ENCODE measurements at regions not wholly inside any gene's neighbourhood (a gene's known extent, or its start where the extent isn't known, plus 50 kb on each side); places are given as distances from the start of the nearest gene placed in this dataset.

DNA sequence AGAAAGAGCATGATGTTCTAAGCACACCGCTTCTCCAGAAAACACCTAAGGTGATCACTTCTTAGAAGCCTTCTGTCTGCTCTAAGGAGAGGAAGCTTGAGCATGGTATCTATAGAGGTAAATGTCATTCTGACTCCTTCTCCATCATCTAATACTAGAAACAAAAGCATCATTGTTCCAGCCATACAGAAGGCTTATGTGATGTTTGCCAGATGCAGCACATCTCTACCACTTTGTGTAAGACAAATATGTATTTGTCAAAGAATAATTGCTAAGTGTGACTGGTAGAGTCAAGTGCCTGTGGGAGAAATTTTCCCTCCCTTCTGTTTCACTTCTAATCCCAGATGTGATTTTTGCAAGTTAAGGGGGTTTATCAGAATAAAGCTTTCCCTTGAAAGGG is 217.1 kb downstream of the HS3ST3A1 start:
- Histone ChIP-seq H3K9me3 (ENCODE audit: control insufficient read depth in 2 of 3, low read length in 3 of 3) (no peaks in the 10 kb centered on the region), H3K27ac (ENCODE audit: low read depth, low read length) (no peak overlapping the region), H3K4me1 (ENCODE audit: control insufficient read depth in 2 of 2, insufficient read depth in 2 of 2, low read length in 2 of 2) (no peaks in the 10 kb centered on the region), H3K36me3 (ENCODE audit: control insufficient read depth in 2 of 3, insufficient read depth in 3 of 3, low read length in 3 of 3) (no peaks in the 10 kb centered on the region), H3K27me3 (ENCODE audit: control insufficient read depth in 2 of 2, insufficient read depth in 2 of 2, low read length in 2 of 2) (no peaks in the 10 kb centered on the region), H3K4me3 (ENCODE audit: low read length) (no peak overlapping the region)
- DNase-seq: no peak
- ChIA-PET CTCF (no interaction called here), POLR2A (no interaction called here)
- Mint-ChIP-seq H3K4me1 (peaks cover 0 to 10% (median 6%) of the 10 kb centered on the region in 7 donors), H3K36me3 (no peaks in the 10 kb centered on the region), H3K4me3 (no peak overlapping the region), H3K27me3 (peaks cover 0 to 10% (median 10%) of the 10 kb centered on the region in 5 donors), H3K9me3 (peaks cover 0 to 2% (median 0%) of the 10 kb centered on the region in 11 donors), H3K27ac (no peak overlapping the region)
- ATAC-seq: no peak
- intact Hi-C loops (cut with micrococcal nuclease): no loop called here

DNA sequence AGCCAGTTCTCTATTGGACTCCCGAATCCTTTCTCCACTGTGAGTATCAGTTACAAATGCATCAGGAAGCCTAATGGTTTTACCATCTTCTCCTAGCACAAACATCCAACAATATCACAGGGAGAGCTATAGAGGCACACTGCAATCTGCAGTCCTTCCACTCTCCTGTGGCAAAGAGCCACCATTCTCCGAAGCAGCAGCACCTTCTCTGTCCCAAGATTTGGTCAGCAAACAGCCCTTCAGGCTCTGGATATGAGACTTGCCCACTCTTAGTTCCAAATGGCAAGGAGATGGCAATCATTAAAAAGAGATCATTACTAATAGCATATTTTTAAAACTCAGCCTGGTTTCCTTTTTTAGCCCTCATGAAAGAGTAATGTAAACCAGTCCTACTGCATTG is 223.4 kb downstream of the HS3ST3A1 start:
- Mint-ChIP-seq H3K27me3 (peaks cover 0 to 8% (median 0%) of the 10 kb centered on the region in 5 donors), H3K27ac (no peak overlapping the region), H3K4me1 (peaks cover 0 to 10% (median 5%) of the 10 kb centered on the region in 7 donors), H3K36me3 (no peaks in the 10 kb centered on the region), H3K9me3 (peaks cover 0 to 5% (median 0%) of the 10 kb centered on the region in 11 donors), H3K4me3 (no peak overlapping the region)
- intact Hi-C loops (cut with micrococcal nuclease): no loop called here
- no peaks in the 10 kb centered on the region for H3K9me3 ChIP-seq (ENCODE audit: control insufficient read depth in 2 of 3, low read length in 3 of 3)
- DNase-seq (no peak), ATAC-seq (no peak)
- H3K36me3 ChIP-seq (ENCODE audit: control insufficient read depth in 2 of 3, insufficient read depth in 3 of 3, low read length in 3 of 3): no peaks in the 10 kb centered on the region
- ChIA-PET CTCF (no interaction called here), POLR2A (no interaction called here)
- no peaks in the 10 kb centered on the region for H3K27me3 ChIP-seq (ENCODE audit: control insufficient read depth in 2 of 2, insufficient read depth in 2 of 2, low read length in 2 of 2)
- no peak overlapping the region for H3K27ac ChIP-seq (ENCODE audit: low read depth, low read length)
- no peak overlapping the region for H3K4me3 ChIP-seq (ENCODE audit: low read length)
- H3K4me1 ChIP-seq (ENCODE audit: control insufficient read depth in 2 of 2, insufficient read depth in 2 of 2, low read length in 2 of 2): no peaks in the 10 kb centered on the region

DNA sequence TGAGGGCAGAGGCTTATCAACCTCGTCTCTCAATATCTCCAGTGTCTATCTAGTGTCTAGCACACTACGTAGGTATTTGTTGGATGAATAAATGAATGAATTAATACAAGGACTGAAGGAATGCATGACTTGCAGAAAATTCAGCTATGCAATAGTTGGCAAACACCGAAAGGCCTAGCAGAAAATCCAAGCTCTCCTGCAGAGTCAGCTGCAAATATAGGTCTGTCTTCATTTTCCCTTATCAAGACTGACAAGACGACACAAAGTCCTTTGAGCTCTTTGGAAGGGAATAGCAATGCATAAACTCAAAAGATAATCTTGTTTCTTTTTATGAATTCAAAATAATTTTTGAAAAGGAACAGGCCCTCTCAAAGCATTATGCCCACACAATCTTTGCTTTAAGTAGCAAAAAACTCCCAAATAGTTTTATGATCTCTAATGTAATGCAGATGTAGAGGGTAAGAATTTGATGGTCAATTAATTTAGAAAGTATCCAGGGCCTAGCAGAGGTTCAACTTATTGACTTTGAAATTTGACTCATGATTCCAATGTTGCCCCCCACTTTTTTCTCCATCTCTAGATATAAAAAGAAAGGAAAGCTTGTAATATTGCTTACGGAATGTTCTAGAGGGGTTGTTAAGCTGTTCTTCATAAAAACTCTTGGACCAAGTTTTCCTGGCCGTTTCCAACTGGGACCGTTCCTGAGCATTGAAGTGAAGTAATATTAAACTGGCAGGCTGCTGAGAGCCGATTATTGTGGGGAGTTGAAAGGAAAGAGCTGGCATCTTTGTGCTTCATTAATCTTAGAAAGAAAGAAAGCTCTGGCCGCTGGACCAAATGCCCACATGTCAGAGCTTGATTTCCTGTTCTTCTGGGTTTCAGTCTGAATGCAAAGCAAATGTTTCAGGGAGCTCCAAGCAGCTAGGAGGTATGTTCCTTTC is 227.3 kb downstream of the HS3ST3A1 start:
- Mint-ChIP-seq H3K36me3 (no peaks in the 10 kb centered on the region), H3K4me3 (no peak overlapping the region), H3K27ac (no peak overlapping the region), H3K9me3 (peaks cover 0 to 8% (median 0%) of the 10 kb centered on the region in 11 donors), H3K27me3 (peaks cover 0 to 12% (median 4%) of the 10 kb centered on the region in 5 donors), H3K4me1 (no peaks in the 10 kb centered on the region)
- Histone ChIP-seq H3K36me3 (ENCODE audit: control insufficient read depth in 2 of 3, insufficient read depth in 3 of 3, low read length in 3 of 3) (no peaks in the 10 kb centered on the region), H3K27ac (ENCODE audit: low read depth, low read length) (no peak overlapping the region), H3K9me3 (ENCODE audit: control insufficient read depth in 2 of 3, low read length in 3 of 3) (no peaks in the 10 kb centered on the region), H3K27me3 (ENCODE audit: control insufficient read depth in 2 of 2, insufficient read depth in 2 of 2, low read length in 2 of 2) (no peaks in the 10 kb centered on the region), H3K4me1 (ENCODE audit: control insufficient read depth in 2 of 2, insufficient read depth in 2 of 2, low read length in 2 of 2) (no peaks in the 10 kb centered on the region), H3K4me3 (ENCODE audit: low read length) (no peak overlapping the region)
- no peak for DNase-seq
- no peak for ATAC-seq
- ChIA-PET CTCF (no interaction called here), POLR2A (no interaction called here)
- intact Hi-C loops (cut with micrococcal nuclease): no loop called here

DNA sequence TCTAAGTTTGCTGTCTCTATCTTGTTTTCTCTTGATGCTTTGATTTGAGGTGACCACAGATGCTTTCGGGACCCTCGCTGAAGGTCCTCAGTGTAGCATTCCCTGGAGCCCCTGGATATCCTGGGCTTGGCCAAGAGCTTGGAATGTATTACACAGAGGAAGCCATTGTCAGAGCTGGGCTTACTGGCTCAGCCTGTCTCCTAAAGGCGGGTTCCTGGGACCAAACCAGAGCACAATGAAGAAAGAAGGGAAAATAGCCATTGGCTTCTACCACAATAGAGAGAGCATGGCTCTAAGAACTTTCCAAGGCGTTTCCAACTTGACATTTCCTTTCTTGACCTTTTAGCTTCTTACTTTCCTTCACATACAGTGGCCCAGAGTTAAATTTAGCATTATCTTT is 229.3 kb downstream of the HS3ST3A1 start:
- Histone ChIP-seq H3K4me3 (ENCODE audit: low read length) (no peak overlapping the region), H3K4me1 (ENCODE audit: control insufficient read depth in 2 of 2, insufficient read depth in 2 of 2, low read length in 2 of 2) (no peaks in the 10 kb centered on the region), H3K27ac (ENCODE audit: low read depth, low read length) (no peak overlapping the region), H3K36me3 (ENCODE audit: control insufficient read depth in 2 of 3, insufficient read depth in 3 of 3, low read length in 3 of 3) (no peaks in the 10 kb centered on the region), H3K9me3 (ENCODE audit: control insufficient read depth in 2 of 3, low read length in 3 of 3) (no peaks in the 10 kb centered on the region), H3K27me3 (ENCODE audit: control insufficient read depth in 2 of 2, insufficient read depth in 2 of 2, low read length in 2 of 2) (no peaks in the 10 kb centered on the region)
- intact Hi-C loops (cut with micrococcal nuclease): no loop called here
- Mint-ChIP-seq H3K27me3 (peaks cover 0 to 12% (median 4%) of the 10 kb centered on the region in 5 donors), H3K27ac (no peak overlapping the region), H3K36me3 (no peaks in the 10 kb centered on the region), H3K4me3 (no peak overlapping the region), H3K9me3 (peaks cover 0 to 4% (median 0%) of the 10 kb centered on the region in 11 donors), H3K4me1 (no peaks in the 10 kb centered on the region)
- ATAC-seq (no peak), DNase-seq (no peak)
- ChIA-PET CTCF (no interaction called here), POLR2A (no interaction called here)

DNA sequence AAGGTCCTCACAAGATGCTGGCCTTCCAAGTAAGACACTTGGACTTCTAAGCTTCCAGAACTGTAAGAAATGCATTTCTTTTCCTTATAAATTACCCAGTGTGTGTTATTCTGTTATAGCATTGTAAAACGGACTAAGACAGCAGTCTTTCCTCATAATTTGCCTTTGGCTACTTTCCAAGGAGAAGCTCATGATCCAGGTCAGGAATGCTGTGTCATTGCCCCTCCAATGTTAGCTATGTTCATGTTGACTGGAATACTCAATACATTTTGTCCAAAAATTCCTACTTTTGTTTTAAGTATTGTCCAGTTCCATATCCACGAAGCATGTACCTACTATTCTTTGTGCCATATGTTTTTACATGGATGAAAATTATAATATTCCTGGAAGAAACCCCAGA is 234.6 kb downstream of the HS3ST3A1 start:
- CTCF ChIA-PET: no interaction called here
- no peaks in the 10 kb centered on the region for H3K4me1 Mint-ChIP-seq
- H3K9me3 Mint-ChIP-seq: peaks cover 0 to 4% (median 0%) of the 10 kb centered on the region in 11 donors
- Histone ChIP-seq H3K4me1 (ENCODE audit: control insufficient read depth in 2 of 2, insufficient read depth in 2 of 2, low read length in 2 of 2) (no peaks in the 10 kb centered on the region), H3K27me3 (ENCODE audit: control insufficient read depth in 2 of 2, insufficient read depth in 2 of 2, low read length in 2 of 2) (no peaks in the 10 kb centered on the region), H3K27ac (ENCODE audit: low read depth, low read length) (no peak overlapping the region), H3K9me3 (ENCODE audit: control insufficient read depth in 2 of 3, low read length in 3 of 3) (no peaks in the 10 kb centered on the region), H3K4me3 (ENCODE audit: low read length) (no peak overlapping the region), H3K36me3 (ENCODE audit: control insufficient read depth in 2 of 3, insufficient read depth in 3 of 3, low read length in 3 of 3) (no peaks in the 10 kb centered on the region)
- H3K27me3 Mint-ChIP-seq: peaks cover 0 to 5% (median 4%) of the 10 kb centered on the region in 5 donors
- no peak overlapping the region for H3K27ac Mint-ChIP-seq
- ATAC-seq (no peak), DNase-seq (no peak)
- H3K4me3 Mint-ChIP-seq: no peak overlapping the region
- H3K36me3 Mint-ChIP-seq: no peaks in the 10 kb centered on the region
- POLR2A ChIA-PET: no interaction called here
- intact Hi-C loops (cut with micrococcal nuclease): no loop called here

DNA sequence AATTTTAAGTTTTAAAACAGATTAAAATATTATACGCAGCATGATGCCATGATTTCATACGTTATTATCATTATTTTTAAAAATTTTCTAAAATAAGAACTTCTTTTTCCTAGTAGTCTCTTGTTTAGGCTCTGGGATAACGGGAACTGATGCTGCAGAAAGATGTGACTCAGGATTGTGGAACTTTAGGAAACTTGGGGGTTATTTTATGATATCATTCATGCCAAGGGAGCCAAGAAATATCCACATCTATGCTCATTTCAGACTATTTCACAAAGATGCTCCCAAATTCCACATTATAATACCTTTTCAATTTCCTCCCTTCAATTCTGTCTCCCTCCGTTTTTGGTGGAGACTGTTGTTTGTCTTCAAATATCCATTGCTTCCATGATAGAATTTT is 236.4 kb downstream of the HS3ST3A1 start:
- Mint-ChIP-seq H3K9me3 (peaks cover 0 to 4% (median 0%) of the 10 kb centered on the region in 11 donors), H3K36me3 (no peaks in the 10 kb centered on the region), H3K27me3 (peaks cover 0 to 8% (median 0%) of the 10 kb centered on the region in 5 donors), H3K4me3 (no peak overlapping the region), H3K4me1 (no peaks in the 10 kb centered on the region), H3K27ac (no peak overlapping the region)
- Histone ChIP-seq H3K36me3 (ENCODE audit: control insufficient read depth in 2 of 3, insufficient read depth in 3 of 3, low read length in 3 of 3) (no peaks in the 10 kb centered on the region), H3K27me3 (ENCODE audit: control insufficient read depth in 2 of 2, insufficient read depth in 2 of 2, low read length in 2 of 2) (no peaks in the 10 kb centered on the region), H3K9me3 (ENCODE audit: control insufficient read depth in 2 of 3, low read length in 3 of 3) (no peaks in the 10 kb centered on the region), H3K4me1 (ENCODE audit: control insufficient read depth in 2 of 2, insufficient read depth in 2 of 2, low read length in 2 of 2) (no peaks in the 10 kb centered on the region), H3K27ac (ENCODE audit: low read depth, low read length) (no peak overlapping the region), H3K4me3 (ENCODE audit: low read length) (no peak overlapping the region)
- CTCF ChIA-PET: no interaction called here
- POLR2A ChIA-PET: no interaction called here
- DNase-seq: no peak
- intact Hi-C loops (cut with micrococcal nuclease): no loop called here
- no peak for ATAC-seq

DNA sequence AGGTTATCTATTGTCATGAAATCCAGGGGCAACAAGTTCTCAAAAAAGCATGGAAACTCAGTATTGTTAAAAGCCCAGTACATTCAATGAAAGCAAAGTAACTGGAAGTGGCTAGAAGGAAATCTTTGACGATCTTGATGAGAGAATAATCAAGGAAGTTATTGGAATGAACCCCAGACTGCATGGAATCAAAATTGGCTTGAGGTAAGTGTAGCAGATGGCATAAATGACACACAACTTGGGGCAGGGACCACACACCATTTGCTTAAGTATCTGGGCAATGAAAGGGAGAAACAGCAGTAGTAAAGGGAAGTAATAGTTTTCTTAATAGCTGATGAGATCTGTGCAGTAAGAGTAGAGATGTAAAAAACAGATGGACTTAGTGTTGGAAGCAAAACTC is 238.0 kb downstream of the HS3ST3A1 start:
- Mint-ChIP-seq H3K4me1 (no peaks in the 10 kb centered on the region), H3K27ac (no peak overlapping the region), H3K4me3 (no peak overlapping the region), H3K36me3 (no peaks in the 10 kb centered on the region), H3K9me3 (peaks cover 0 to 4% (median 0%) of the 10 kb centered on the region in 11 donors), H3K27me3 (peaks cover 0 to 11% (median 0%) of the 10 kb centered on the region in 5 donors)
- no peaks in the 10 kb centered on the region for H3K4me1 ChIP-seq (ENCODE audit: control insufficient read depth in 2 of 2, insufficient read depth in 2 of 2, low read length in 2 of 2)
- POLR2A ChIA-PET: no interaction called here
- H3K36me3 ChIP-seq (ENCODE audit: control insufficient read depth in 2 of 3, insufficient read depth in 3 of 3, low read length in 3 of 3): no peaks in the 10 kb centered on the region
- H3K27ac ChIP-seq (ENCODE audit: low read depth, low read length): no peak overlapping the region
- CTCF ChIA-PET: no interaction called here
- H3K27me3 ChIP-seq (ENCODE audit: control insufficient read depth in 2 of 2, insufficient read depth in 2 of 2, low read length in 2 of 2): no peaks in the 10 kb centered on the region
- DNase-seq: no peak
- intact Hi-C loops (cut with micrococcal nuclease): no loop called here
- no peak for ATAC-seq
- H3K4me3 ChIP-seq (ENCODE audit: low read length): no peak overlapping the region
- no peaks in the 10 kb centered on the region for H3K9me3 ChIP-seq (ENCODE audit: control insufficient read depth in 2 of 3, low read length in 3 of 3)

All from naive thymus-derived CD4-positive, alpha-beta T cell (primary cell).